Gastroesophageal sphincter (tissue), 3 donors: ENCODE measurements at regions not wholly inside any gene's neighbourhood (a gene's known extent, or its start where the extent isn't known, plus 50 kb on each side); places are given as distances from the start of the nearest gene placed in this dataset.

Experiments used
- EP300 ChIP-seq: sonication (generic); formaldehyde crosslinking; IDR thresholded peaks from one replicate; pipeline ENCODE4 v1.6.1; 2017; ENCODE audit warnings: antibody characterized with exemption, mild to moderate bottlenecking
- POLR2A ChIP-seq, 2 donors: fragments of 450-650 bp; IDR thresholded peaks; one replicate each; pipeline ENCODE4 v1.6.1; 2017; ENCODE audit warnings: antibody characterized with exemption in 2 of 2, mild to moderate bottlenecking in 2 of 2, moderate library complexity in 1 of 2
- POLR2AphosphoS5 ChIP-seq: sonication (generic); formaldehyde crosslinking; IDR thresholded peaks from one replicate; pipeline ENCODE4 v1.6.1; 2017; ENCODE audit warnings: antibody characterized with exemption
- TF ChIP-seq, protein P1 (sequence below), 4 experiments: fragments of 200-600 bp in 2 of 4; fragments of 450-650 bp in 2 of 4; sonication (generic) in 1 of 4; IDR thresholded peaks; one replicate each; pipeline ENCODE4 v1.5.1; 2017 to 2019; ENCODE audit warnings: antibody characterized with exemption in 4 of 4, mild to moderate bottlenecking in 2 of 4, moderate library complexity in 2 of 4

DNA sequence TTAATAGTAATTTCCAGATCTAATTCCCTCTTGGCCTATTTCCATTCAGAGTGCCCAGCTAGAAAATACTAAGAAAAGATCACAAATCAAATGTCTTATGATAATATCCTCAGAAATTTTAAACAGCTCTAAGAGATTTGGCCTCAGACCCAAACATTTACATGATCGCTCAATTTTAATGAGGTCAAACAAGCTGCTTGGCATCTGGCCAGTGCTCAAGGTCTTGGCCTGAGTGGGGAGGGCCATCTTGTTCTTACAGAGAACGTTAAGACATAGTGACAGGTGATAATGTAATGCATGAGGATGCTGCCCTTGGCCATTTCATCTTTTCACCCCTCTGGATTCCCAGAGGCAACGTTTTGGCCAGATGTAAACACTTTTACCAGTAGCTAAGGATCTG lies 159.2 kb upstream of the SLC7A11 start:
- peak; percentile 72 for TF ChIP-seq POLR2AphosphoS5
- TF ChIP-seq, protein P1, sequence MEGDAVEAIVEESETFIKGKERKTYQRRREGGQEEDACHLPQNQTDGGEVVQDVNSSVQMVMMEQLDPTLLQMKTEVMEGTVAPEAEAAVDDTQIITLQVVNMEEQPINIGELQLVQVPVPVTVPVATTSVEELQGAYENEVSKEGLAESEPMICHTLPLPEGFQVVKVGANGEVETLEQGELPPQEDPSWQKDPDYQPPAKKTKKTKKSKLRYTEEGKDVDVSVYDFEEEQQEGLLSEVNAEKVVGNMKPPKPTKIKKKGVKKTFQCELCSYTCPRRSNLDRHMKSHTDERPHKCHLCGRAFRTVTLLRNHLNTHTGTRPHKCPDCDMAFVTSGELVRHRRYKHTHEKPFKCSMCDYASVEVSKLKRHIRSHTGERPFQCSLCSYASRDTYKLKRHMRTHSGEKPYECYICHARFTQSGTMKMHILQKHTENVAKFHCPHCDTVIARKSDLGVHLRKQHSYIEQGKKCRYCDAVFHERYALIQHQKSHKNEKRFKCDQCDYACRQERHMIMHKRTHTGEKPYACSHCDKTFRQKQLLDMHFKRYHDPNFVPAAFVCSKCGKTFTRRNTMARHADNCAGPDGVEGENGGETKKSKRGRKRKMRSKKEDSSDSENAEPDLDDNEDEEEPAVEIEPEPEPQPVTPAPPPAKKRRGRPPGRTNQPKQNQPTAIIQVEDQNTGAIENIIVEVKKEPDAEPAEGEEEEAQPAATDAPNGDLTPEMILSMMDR (IDR thresholded peaks at IDR 0.05), result no peak
- no peak for TF ChIP-seq EP300
- TF ChIP-seq POLR2A (IDR thresholded peaks at IDR 0.05), result no peak
